Stimulated activated CD4-positive, alpha-beta T cell treated with anti-CD3 and anti-CD28 coated beads, Interleukin-1b, Interleukin-23, amount 100 ng/mL, for 24 hours (primary cell): ENCODE measurements at regions not wholly inside any gene's neighbourhood (a gene's known extent, or its start where the extent isn't known, plus 50 kb on each side); places are given as distances from the start of the nearest gene placed in this dataset.
"Not testable (repeated sequence)": the region's sequence is repeated elsewhere in the genome, so short reads cannot be mapped to it uniquely, and the experiment has no call there.

Experiments used
- DNase-seq, 4 experiments: peaks; one replicate each; pipeline ENCODE4 v3.0.0-alpha.2; 2020; ENCODE audit warnings: low read depth in 4 of 4, low spot score in 1 of 4

- DNase-seq, result no peak
Observed at GRCh38 chr12:47378222-47378582, 298.4 kb upstream of the AMIGO2 start.

DNA sequence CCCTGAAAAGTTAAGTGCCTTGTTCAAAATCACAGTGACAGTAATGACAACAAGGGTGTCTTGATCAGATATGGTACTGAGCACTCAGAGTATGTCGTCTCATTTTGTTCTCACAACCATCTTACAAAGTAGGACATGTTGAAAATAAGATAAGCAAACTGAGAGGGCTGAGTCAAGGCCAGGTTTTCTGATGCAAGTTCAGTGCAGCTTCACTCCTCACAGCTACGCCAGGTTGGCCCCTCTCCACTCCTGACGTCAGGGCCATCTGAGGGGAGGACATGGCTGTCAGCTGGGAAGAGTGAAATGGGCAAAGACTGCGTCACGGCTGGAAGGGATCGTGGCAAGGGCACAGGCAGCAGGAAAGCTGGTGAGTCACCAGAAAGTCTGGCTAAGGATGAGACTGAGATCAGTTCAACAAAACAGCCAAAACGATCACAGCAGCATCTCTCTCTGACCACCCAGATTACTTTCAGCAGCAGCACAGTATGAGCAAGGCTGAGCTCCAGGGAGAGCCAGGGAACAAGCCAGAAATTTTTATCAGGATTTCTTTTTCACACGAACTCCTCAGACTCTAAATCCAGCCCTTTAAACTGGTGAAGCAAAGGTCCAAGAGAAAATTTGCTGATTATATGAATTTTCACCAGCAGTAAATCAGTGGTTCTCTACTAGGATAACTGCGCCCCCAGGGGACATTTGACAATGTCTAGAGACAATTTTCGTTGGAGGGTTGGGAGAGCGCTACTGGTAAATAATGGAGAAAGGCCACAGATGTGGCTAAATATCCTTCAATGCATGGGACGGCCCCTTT, 297.9 kb upstream of the AMIGO2 start:
- no peak for DNase-seq

- DNase-seq, result no peak
Observed at GRCh38 chr12:47376927-47377326, 297.2 kb upstream of the AMIGO2 start.

GRCh38 chr12:47373554-47374150, 293.9 kb upstream of the AMIGO2 start:
- no peak for DNase-seq

DNA sequence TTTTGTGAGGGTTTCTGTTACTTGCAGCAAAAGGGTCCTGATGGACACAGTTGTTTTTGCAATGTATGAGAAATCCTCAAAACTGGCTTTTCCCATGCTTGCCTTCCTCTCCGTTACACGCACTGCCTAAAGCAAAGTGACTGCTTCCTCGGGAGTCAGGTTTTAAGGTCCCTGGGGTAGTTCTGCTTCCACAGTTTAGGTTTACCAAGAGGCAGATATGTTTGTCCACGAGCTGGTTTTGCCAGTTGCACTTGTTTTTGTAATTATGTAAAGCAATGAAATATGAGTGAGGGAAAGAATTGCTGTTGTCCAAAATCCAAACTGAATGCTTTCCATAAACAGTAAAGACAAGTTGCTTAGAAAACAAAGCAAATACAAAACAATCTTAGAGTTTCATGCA, 290.7 kb upstream of the AMIGO2 start:
- DNase-seq, result no peak

- no peak for DNase-seq
Observed at GRCh38 chr12:47369085-47369484, 289.3 kb upstream of the AMIGO2 start.

DNA sequence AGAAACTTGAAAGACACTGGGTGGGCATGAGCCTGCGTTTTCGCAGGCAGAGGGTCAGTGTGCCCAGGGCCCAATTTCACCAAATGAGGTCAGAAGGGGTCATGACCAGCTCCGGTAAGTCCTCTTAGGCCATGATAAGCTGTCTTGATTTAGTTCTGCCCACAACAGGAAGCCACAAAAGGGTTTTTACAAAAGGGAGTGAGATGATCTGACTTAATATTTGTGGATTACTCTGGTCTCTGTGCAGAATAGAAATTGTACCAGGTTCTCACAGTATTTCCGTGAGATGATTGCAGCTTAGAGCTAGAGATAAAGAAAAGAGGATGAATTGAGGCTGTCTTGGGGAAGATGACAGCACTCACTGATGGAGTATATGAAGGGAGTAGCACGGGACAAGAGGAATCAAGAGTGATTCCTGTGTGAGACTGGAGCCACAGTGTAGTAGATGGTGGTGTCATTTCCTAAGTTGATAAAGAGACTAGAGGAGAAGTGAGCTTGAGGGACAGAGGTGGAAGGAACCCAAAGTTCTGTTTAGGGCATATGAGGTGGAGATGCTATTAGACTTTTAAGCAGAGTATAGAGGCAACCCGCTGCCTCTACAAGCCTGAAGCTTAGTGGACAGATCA, 288.3 kb upstream of the AMIGO2 start:
- no peak for DNase-seq

DNA sequence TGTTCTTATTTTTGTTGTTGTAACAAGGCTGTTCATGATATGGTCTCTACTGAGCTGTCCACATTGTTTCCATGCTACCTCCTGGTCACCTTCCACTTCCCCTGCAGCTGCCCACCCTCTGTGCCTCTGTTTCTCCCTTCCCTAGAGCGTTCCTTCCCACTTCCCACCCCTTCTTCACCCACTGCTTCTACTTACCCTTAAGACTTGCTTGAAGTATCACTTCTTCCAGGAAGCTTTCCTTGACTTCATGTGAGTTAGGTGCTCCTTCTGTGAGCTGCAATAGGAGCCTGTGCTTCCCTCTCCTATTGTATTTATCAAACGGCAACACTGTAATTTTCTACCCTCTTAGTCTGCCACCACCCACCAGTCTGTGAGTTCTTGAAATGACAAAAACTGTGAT, 286.8 kb upstream of the AMIGO2 start:
- no peak for DNase-seq

GRCh38 chr12:47366157-47366556, 286.4 kb upstream of the AMIGO2 start:
- no peak for DNase-seq

DNA sequence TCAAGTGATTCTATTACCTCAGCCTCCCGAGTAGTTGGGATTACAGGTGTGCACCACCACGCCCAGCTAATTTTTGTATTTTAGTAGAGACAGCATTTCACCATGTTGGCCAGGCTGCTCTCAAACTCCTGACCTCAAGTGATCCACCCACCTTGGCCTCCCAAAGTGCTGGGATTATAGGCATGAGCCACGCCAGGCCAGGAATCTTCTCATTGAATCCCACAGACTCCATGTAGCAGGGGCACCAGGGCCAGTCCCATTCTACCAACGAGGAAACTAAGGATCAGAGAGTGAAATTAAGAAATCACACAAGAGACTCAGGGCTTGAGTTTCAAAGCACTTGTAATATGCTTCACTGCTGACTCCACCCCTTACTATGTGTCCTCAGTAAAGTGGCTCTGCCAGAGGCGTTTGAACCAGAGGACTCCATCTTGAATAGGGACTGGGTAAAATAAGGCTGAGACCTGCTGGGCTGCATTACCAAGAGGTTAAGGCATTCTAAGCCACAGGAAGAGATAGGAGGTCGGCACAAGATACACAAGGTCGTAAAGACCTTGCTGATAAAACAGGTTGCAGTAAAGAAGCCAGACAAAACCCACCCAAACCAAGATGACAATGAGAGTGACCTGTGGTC, 285.8 kb upstream of the AMIGO2 start:
- not testable (repeated sequence) for DNase-seq

DNA sequence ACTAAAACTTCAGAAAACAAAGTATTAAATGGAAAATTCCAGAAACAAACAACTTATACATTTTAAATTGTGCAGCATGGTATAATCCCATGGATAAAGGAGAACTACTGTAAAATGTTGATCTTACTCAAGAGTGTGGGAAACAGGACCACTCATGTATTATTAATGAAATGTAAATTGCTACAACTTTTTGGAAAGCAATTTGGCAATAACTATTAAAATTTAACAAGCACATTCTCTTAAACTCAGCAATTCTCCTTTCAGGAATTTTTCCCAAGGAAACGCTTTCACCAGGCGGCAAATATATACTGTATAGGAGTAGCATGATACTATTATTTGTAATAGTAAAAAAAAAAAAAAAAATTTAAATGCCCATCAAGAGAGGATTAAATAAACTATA, 284.5 kb upstream of the AMIGO2 start:
- DNase-seq, result no peak

DNA sequence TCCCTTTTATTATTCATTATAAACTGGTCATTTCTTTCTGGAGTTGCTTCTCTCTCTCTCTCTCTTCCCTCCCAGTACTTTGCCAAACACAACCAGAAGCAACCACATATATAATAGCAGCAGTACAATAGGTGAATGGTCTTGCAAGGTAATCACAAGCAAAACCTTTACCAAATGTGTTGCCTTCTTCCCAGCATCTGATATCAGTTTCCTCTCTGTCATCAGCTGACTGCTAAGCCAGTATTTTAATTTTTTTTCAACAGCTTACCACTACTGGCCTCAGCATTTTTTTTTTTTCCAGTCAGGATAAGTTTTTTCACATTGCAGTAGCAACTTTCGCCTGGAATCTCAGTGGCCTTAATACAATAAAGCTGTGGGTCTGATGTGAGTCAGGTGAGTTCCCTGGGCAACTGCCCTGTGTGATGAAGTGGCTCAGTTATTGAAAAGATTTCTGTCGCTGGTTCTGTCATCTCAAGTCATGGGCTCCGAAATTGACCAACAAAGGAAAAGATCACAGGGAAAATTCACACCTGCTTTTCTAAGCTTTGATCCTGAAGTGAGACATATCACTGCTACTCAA, 282.5 kb upstream of the AMIGO2 start:
- DNase-seq, result no peak

DNA sequence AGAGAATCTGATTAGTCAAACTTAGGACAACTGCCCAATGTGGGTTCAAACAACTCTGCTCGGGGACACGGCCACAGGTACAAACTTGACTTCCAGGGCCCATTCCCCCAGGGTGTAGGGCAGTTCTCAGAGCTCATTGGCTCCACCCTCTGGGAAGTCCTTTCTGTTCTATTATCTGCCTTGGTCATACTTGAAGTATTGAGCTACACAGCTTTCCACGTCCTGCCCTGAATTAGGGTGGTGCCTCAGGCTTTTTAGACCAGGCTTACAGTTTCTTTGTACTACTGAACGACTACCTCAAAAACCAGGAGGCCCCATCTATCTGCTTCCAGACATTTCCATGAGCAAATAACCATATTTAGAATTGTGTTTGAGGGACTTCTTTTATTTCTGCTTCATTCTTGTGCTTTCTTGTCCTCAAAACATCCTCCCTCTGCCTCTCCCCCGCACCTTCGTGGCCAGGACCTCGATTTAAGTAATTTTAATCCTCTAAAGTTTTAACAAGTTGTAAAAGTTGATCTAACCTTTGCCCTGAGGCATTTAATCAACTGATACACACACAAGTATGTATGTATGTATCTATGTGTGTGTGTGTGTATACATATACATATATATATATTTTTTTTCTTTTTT, 281.7 kb upstream of the AMIGO2 start:
- DNase-seq, result peak in 2 of 4 experiments; percentile 36 to 50

GRCh38 chr12:47360771-47361388, 281.1 kb upstream of the AMIGO2 start:
- DNase-seq, result no peak

DNA sequence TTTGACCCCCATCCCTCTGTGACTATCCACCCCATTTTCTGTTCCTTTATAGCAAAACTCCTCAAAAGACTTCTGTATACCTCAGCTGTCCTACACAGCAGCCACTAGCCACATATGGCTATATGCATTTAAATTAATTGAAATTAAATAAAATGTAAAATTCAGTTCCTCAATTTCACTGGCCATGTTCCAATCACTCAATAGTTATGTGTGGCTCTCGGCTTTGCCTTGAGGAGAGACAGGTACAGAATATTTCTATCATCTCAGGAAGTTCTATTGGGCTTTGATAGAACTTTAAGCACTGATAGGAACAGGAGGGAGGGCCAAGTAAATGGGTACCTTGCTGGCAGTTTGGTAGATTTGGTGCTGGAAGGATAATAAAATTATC, 280.3 kb upstream of the AMIGO2 start:
- no peak for DNase-seq

- DNase-seq, result no peak
Observed at GRCh38 chr12:47359310-47360092, 279.7 kb upstream of the AMIGO2 start.

- not testable (repeated sequence) for DNase-seq
Observed at GRCh38 chr12:47357006-47357405, 277.2 kb upstream of the AMIGO2 start.

DNA sequence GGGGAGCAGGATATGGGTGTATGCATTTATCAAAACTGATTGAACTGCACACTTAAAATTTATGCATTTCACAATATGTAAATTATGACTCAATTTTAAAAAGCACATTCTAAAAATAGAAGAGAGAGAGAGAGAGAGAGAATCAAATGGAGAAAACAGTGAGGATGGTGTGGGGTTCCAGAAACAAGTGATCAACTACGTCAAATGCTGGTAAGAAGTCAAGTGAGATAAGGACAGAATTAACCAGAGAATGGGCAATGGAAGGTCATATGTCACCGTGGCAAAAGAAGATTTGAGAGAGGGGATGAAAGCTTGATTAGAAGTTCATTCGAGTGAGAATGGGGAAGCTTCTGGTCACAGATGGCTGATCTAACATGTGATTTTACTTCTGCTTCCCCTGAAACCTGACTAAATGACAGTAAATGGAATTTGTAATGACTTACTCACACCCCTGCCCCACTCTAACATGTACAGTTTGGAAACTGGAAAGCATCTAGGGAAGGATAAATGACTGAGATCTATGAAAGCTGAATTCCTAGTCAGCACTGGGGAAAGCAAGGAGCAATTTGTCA, 276.5 kb upstream of the AMIGO2 start:
- no peak for DNase-seq

DNA sequence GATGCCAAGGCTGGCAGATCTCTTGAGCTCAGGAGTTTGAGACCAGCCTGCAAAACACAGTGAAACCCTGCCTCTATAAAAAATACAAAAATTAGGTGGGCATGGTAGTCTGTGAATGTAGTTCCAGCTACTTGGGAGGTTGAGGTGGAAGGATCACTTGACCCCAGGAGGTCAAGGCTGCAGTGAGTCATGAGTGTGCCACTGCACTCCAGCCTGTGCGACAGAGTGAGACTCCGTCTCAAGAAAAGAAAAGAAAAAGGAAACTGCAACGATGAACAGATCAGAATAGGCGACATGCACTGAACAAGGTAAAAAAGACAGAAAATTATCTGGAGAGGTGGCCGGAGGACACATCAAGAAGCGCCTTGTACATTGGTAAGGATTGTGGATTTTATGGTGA, 273.7 kb upstream of the AMIGO2 start:
- no peak for DNase-seq

GRCh38 chr12:47352067-47352466, 272.3 kb upstream of the AMIGO2 start:
- DNase-seq, result no peak
